Esophagus muscularis mucosa (tissue), 3 donors: ENCODE measurements at regions not wholly inside any gene's neighbourhood (a gene's known extent, or its start where the extent isn't known, plus 50 kb on each side); places are given as distances from the start of the nearest gene placed in this dataset.

Experiments used
- POLR2A ChIP-seq: fragments of 450-650 bp; IDR thresholded peaks from one replicate; pipeline ENCODE4 v1.6.1; 2017; ENCODE audit warnings: antibody characterized with exemption, moderate library complexity, mild to moderate bottlenecking, low read depth
- POLR2AphosphoS5 ChIP-seq, 2 donors: sonication (generic); formaldehyde crosslinking; IDR thresholded peaks; one replicate each; pipeline ENCODE4 v1.6.1; 2017; ENCODE audit warnings: antibody characterized with exemption in 2 of 2
- TF ChIP-seq, protein P1 (sequence below), 3 experiments: fragments of 200-600 bp in 2 of 3; fragments of 450-650 bp in 1 of 3; sonication (generic) in 2 of 3; IDR thresholded peaks; one replicate each; pipeline ENCODE4 v1.5.1; 2017 to 2019; ENCODE audit warnings: antibody characterized with exemption in 3 of 3, mild to moderate bottlenecking in 2 of 3, moderate library complexity in 1 of 3

DNA sequence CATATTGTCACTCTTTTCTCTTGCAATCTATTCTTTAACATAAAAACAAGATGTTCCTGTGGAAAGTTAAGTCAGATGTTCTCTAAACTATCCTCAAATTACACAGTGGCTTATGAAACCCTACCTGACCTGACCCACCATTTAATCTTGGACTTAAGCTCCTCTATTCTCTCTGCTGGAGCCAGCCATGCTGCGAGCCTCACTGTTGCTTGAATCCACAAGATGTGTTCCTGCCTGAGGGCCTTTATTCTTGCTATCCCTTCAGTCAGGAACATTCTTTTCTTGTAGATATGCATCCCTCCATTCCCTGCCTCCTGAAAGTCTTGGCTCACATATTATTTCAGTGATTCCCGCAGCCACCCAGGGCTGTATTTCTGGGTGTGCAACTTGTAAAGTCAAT is 283.2 kb downstream of the EPHA7 start:
- TF ChIP-seq, protein P1, sequence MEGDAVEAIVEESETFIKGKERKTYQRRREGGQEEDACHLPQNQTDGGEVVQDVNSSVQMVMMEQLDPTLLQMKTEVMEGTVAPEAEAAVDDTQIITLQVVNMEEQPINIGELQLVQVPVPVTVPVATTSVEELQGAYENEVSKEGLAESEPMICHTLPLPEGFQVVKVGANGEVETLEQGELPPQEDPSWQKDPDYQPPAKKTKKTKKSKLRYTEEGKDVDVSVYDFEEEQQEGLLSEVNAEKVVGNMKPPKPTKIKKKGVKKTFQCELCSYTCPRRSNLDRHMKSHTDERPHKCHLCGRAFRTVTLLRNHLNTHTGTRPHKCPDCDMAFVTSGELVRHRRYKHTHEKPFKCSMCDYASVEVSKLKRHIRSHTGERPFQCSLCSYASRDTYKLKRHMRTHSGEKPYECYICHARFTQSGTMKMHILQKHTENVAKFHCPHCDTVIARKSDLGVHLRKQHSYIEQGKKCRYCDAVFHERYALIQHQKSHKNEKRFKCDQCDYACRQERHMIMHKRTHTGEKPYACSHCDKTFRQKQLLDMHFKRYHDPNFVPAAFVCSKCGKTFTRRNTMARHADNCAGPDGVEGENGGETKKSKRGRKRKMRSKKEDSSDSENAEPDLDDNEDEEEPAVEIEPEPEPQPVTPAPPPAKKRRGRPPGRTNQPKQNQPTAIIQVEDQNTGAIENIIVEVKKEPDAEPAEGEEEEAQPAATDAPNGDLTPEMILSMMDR (IDR thresholded peaks at IDR 0.05): no peak
- TF ChIP-seq POLR2A (no peak), POLR2AphosphoS5 (IDR thresholded peaks at IDR 0.05) (no peak)
